ENCODE measurements at regions not wholly inside any gene's neighbourhood (a gene's known extent, or its start where the extent isn't known, plus 50 kb on each side); places are given as distances from the start of the nearest gene placed in this dataset.

GRCh38 chr12:70117670-70118069 is 125.6 kb upstream of the CNOT2 start:
- no peak for TF ChIP-seq CTCF (IDR thresholded peaks at IDR 0.05; ENCODE audit: extremely low read depth, low read depth, low read length)

GRCh38 chr12:70120970-70121369 is 122.3 kb upstream of the CNOT2 start:
- no peaks in the 10 kb centered on the region for H3K4me1 ChIP-seq (ENCODE audit: insufficient read depth, low read length)
- H2AFZ ChIP-seq (ENCODE audit: low read length) = no peak overlapping the region
- DNase-seq (ENCODE audit: insufficient read length, low spot score, missing footprints) = no peak
- TF ChIP-seq CTCF (IDR thresholded peaks at IDR 0.05; ENCODE audit: extremely low read depth, low read depth, low read length) = no peak
- no peaks in the 10 kb centered on the region for H3K27me3 ChIP-seq (ENCODE audit: insufficient read depth, low read length)
- no peak overlapping the region for H3K27ac ChIP-seq (ENCODE audit: low read depth, low read length)
- H4K20me1 ChIP-seq (ENCODE audit: insufficient read depth, low read length) = no peaks in the 10 kb centered on the region
- no peak overlapping the region for H3K4me2 ChIP-seq (ENCODE audit: insufficient read depth, low read length)
- no peaks in the 10 kb centered on the region for H3K36me3 ChIP-seq (ENCODE audit: insufficient read depth, low read length)
- H3K79me2 ChIP-seq (ENCODE audit: insufficient read depth, low read length) = no peaks in the 10 kb centered on the region
- no peaks in the 10 kb centered on the region for H3K9me3 ChIP-seq (ENCODE audit: low read depth, low read length)
- no peak overlapping the region for H3K4me3 ChIP-seq (ENCODE audit: insufficient read depth, low read length)

More at GRCh38 chr12:70117670-70118069, 125.6 kb upstream of the CNOT2 start:
- H4K20me1 ChIP-seq (ENCODE audit: insufficient read depth, low read length) = no peaks in the 10 kb centered on the region
- H2AFZ ChIP-seq (ENCODE audit: low read length) = no peak overlapping the region
- no peak overlapping the region for H3K4me2 ChIP-seq (ENCODE audit: insufficient read depth, low read length)
- no peaks in the 10 kb centered on the region for H3K9me3 ChIP-seq (ENCODE audit: low read depth, low read length)
- H3K4me3 ChIP-seq (ENCODE audit: insufficient read depth, low read length) = no peak overlapping the region
- DNase-seq (ENCODE audit: insufficient read length, low spot score, missing footprints) = no peak
- no peaks in the 10 kb centered on the region for H3K79me2 ChIP-seq (ENCODE audit: insufficient read depth, low read length)
- no peaks in the 10 kb centered on the region for H3K36me3 ChIP-seq (ENCODE audit: insufficient read depth, low read length)
- no peak overlapping the region for H3K27ac ChIP-seq (ENCODE audit: low read depth, low read length)
- H3K4me1 ChIP-seq (ENCODE audit: insufficient read depth, low read length) = no peaks in the 10 kb centered on the region
- no peaks in the 10 kb centered on the region for H3K27me3 ChIP-seq (ENCODE audit: insufficient read depth, low read length)

DNA sequence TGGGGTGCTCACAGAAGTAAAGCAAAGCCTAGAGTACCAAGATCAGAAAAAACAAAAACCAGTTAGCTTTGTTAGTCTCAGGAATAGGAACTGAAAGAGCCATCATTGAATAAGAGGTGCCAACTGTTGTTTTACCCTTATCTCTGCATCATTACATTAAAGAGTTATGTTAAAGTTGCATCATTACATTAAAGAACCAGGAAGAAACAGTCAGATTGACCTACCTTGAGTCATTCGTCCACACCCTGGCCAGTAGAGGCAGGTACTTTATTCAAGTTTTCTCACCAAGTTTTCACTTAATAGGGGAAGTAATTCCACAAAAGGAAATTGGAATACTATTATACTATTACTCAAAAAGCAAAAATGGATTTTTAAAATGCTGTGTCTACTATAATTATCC is 121.7 kb upstream of the CNOT2 start:
- H3K4me1 ChIP-seq (ENCODE audit: insufficient read depth, low read length) = no peaks in the 10 kb centered on the region

GRCh38 chr12:70122804-70123203 is 120.4 kb upstream of the CNOT2 start:
- H3K4me3 ChIP-seq (ENCODE audit: insufficient read depth, low read length) = no peak overlapping the region
- no peaks in the 10 kb centered on the region for H3K9me3 ChIP-seq (ENCODE audit: low read depth, low read length)
- no peak overlapping the region for H3K4me2 ChIP-seq (ENCODE audit: insufficient read depth, low read length)
- H3K36me3 ChIP-seq (ENCODE audit: insufficient read depth, low read length) = no peaks in the 10 kb centered on the region
- no peak overlapping the region for H2AFZ ChIP-seq (ENCODE audit: low read length)
- no peaks in the 10 kb centered on the region for H3K79me2 ChIP-seq (ENCODE audit: insufficient read depth, low read length)
- DNase-seq (ENCODE audit: insufficient read length, low spot score, missing footprints) = no peak
- H3K4me1 ChIP-seq (ENCODE audit: insufficient read depth, low read length) = no peaks in the 10 kb centered on the region
- no peak for TF ChIP-seq CTCF (IDR thresholded peaks at IDR 0.05; ENCODE audit: extremely low read depth, low read depth, low read length)
- H4K20me1 ChIP-seq (ENCODE audit: insufficient read depth, low read length) = no peaks in the 10 kb centered on the region
- H3K27ac ChIP-seq (ENCODE audit: low read depth, low read length) = no peak overlapping the region
- no peaks in the 10 kb centered on the region for H3K27me3 ChIP-seq (ENCODE audit: insufficient read depth, low read length)

More for the DNA sequence above, 121.7 kb upstream of the CNOT2 start:
- no peak overlapping the region for H3K4me3 ChIP-seq (ENCODE audit: insufficient read depth, low read length)
- no peaks in the 10 kb centered on the region for H4K20me1 ChIP-seq (ENCODE audit: insufficient read depth, low read length)
- no peak for DNase-seq (ENCODE audit: insufficient read length, low spot score, missing footprints)
- H3K36me3 ChIP-seq (ENCODE audit: insufficient read depth, low read length) = no peaks in the 10 kb centered on the region
- no peak overlapping the region for H3K4me2 ChIP-seq (ENCODE audit: insufficient read depth, low read length)
- TF ChIP-seq CTCF (IDR thresholded peaks at IDR 0.05; ENCODE audit: extremely low read depth, low read depth, low read length) = no peak
- H3K27me3 ChIP-seq (ENCODE audit: insufficient read depth, low read length) = no peaks in the 10 kb centered on the region
- no peaks in the 10 kb centered on the region for H3K79me2 ChIP-seq (ENCODE audit: insufficient read depth, low read length)
- H3K9me3 ChIP-seq (ENCODE audit: low read depth, low read length) = no peaks in the 10 kb centered on the region
- no peak overlapping the region for H2AFZ ChIP-seq (ENCODE audit: low read length)
- H3K27ac ChIP-seq (ENCODE audit: low read depth, low read length) = no peak overlapping the region
